ENCODE measurements at regions not wholly inside any gene's neighbourhood (a gene's known extent, or its start where the extent isn't known, plus 50 kb on each side); places are given as distances from the start of the nearest gene placed in this dataset.

GRCh38 chr6:167399051-167399387 lies 74.1 kb downstream of the TTLL2 start:
- WGBS (ENCODE audit: missing lambda C conversion rate): 56% methylated on average over 5 of the region's 6 CpGs
- no peak for FAIRE-seq

GRCh38 chr6:167399599-167399998 lies 74.7 kb downstream of the TTLL2 start:
- DNase-seq (ENCODE audit: low read depth in 1 of 2, low spot score in 1 of 2): no peak
- no peak overlapping the region for H3K27ac ChIP-seq
- no peaks in the 10 kb centered on the region for H3K9me3 ChIP-seq
- H3K4me1 ChIP-seq: no peaks in the 10 kb centered on the region
- ATAC-seq: no peak
- no peak for FAIRE-seq
- no peak overlapping the region for H3K4me2 ChIP-seq
- POLR2A ChIA-PET: no interaction called here
- CTCF ChIA-PET: no interaction called here
- H3K4me3 ChIP-seq: no peak overlapping the region
- 46% methylated on average over 15 of the region's 17 CpGs for WGBS (ENCODE audit: missing lambda C conversion rate)
- no peak for TF ChIP-seq POLR2AphosphoS2 (conservative IDR thresholded peaks at IDR 0.05; ENCODE audit: low read length)
- no peak for TF ChIP-seq E2F6 (IDR thresholded peaks at IDR 0.05; ENCODE audit: borderline replicate concordance, low read depth)
- no peak for TF ChIP-seq HES2 (IDR thresholded peaks at IDR 0.05)
- no peak for TF ChIP-seq ELK1 (IDR thresholded peaks at IDR 0.05; ENCODE audit: low read depth, low read length)
- TF ChIP-seq MYC (IDR thresholded peaks at IDR 0.05; ENCODE audit: borderline replicate concordance, low read length): no peak
- no peak for TF ChIP-seq REST (IDR thresholded peaks at IDR 0.05)
- TF ChIP-seq MAX (IDR thresholded peaks at IDR 0.05): no peak
- no peak for TF ChIP-seq ZSCAN20 (CRISPR knock-in tag; IDR thresholded peaks at IDR 0.05)
- TF ChIP-seq TP53 (CRISPR knock-in tag; IDR thresholded peaks at IDR 0.05): no peak
- no peak for TF ChIP-seq HEYL (CRISPR knock-in tag; IDR thresholded peaks at IDR 0.05)
- TF ChIP-seq USF2 (IDR thresholded peaks at IDR 0.05): no peak
- TF ChIP-seq CBX2 (IDR thresholded peaks at IDR 0.05; ENCODE audit: borderline replicate concordance, low read depth): no peak
- TF ChIP-seq RFX5 (IDR thresholded peaks at IDR 0.05): no peak
- no peak for TF ChIP-seq CEBPB (IDR thresholded peaks at IDR 0.05)
- TF ChIP-seq BCL3 (IDR thresholded peaks at IDR 0.05): no peak
- TF ChIP-seq MAZ (IDR thresholded peaks at IDR 0.05; ENCODE audit: borderline replicate concordance, low read depth, low read length): no peak

More at GRCh38 chr6:167399051-167399387, 74.1 kb downstream of the TTLL2 start:
- no peaks in the 10 kb centered on the region for H3K4me1 ChIP-seq
- no peaks in the 10 kb centered on the region for H3K9me3 ChIP-seq
- no peak overlapping the region for H3K4me2 ChIP-seq
- CTCF ChIA-PET: no interaction called here
- H3K27ac ChIP-seq: no peak overlapping the region
- DNase-seq (ENCODE audit: low read depth in 1 of 2, low spot score in 1 of 2) (no peak), ATAC-seq (no peak)
- no peak overlapping the region for H3K4me3 ChIP-seq
- TF ChIP-seq CTCF (IDR thresholded peaks at IDR 0.05): no peak
- TF ChIP-seq ELK1 (IDR thresholded peaks at IDR 0.05; ENCODE audit: low read depth, low read length): no peak
- TF ChIP-seq JUNB (IDR thresholded peaks at IDR 0.05): no peak
- TF ChIP-seq ZSCAN20 (CRISPR knock-in tag; IDR thresholded peaks at IDR 0.05): no peak
- TF ChIP-seq POLR2A (IDR thresholded peaks at IDR 0.05; ENCODE audit: low read length): no peak
- TF ChIP-seq RARB (CRISPR knock-in tag; IDR thresholded peaks at IDR 0.05): no peak
- TF ChIP-seq RNF2 (IDR thresholded peaks at IDR 0.05; ENCODE audit: borderline replicate concordance, low read depth): no peak
- no peak for TF ChIP-seq POLR2AphosphoS2 (conservative IDR thresholded peaks at IDR 0.05; ENCODE audit: low read length)
- TF ChIP-seq EHF (CRISPR knock-in tag; IDR thresholded peaks at IDR 0.05): no peak
- TF ChIP-seq GATA3 (IDR thresholded peaks at IDR 0.05; ENCODE audit: borderline replicate concordance): no peak
- no peak for TF ChIP-seq RCOR1 (IDR thresholded peaks at IDR 0.05; ENCODE audit: low read depth, low read length)
- TF ChIP-seq SREBF2 (IDR thresholded peaks at IDR 0.05): no peak
- TF ChIP-seq EP300 (IDR thresholded peaks at IDR 0.05): no peak
- POLR2A ChIA-PET: no interaction called here

Data from A549 (cell line).